ENCODE measurements at regions not wholly inside any gene's neighbourhood (a gene's known extent, or its start where the extent isn't known, plus 50 kb on each side); places are given as distances from the start of the nearest gene placed in this dataset.

- TF ChIP-seq CTCF (IDR thresholded peaks at IDR 0.05) (no peak), EZH2 (IDR thresholded peaks at IDR 0.05; ENCODE audit: borderline replicate concordance, insufficient read depth, low read depth, low read length, poor library complexity, severe bottlenecking) (no peak)
Measured at GRCh38 chr10:4080225-4080805, 295.3 kb upstream of the KLF6 start.

All from B cell (primary cell).